ENCODE measurements at regions not wholly inside any gene's neighbourhood (a gene's known extent, or its start where the extent isn't known, plus 50 kb on each side); places are given as distances from the start of the nearest gene placed in this dataset.
"Not testable (repeated sequence)": the region's sequence is repeated elsewhere in the genome, so short reads cannot be mapped to it uniquely, and the experiment has no call there.

DNA sequence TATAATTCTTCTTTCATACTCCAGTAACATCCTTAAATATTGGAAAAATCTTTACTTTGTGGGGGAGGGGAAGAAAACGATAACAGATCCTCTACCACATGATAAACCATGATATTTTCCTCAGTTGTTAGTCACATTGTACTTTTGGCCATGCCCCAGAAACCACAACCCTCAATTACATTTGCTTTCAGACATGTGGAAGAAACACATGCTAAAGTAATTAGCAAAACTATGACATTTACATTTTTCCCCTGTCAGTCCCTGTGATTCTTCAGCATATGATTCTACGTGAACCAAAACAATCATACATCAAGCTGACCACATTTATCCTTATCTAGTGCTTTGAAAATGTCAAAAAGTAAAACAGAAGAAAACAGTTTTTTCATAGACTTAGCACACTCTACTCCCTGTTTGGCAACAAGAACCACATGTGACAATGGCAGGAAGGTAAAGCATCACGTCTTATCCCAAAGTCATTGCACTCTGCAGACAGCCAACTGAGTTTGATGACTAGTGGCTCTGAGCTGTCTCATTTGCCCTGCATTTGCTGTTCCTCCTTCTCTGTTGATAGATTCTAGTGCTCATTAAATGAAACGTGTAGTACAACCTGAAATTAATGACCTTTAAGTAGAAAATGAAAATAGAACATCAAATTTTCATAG lies 505.8 kb upstream of the MARCKS start:
- no peak for DNase-seq (ENCODE audit: low spot score)

DNA sequence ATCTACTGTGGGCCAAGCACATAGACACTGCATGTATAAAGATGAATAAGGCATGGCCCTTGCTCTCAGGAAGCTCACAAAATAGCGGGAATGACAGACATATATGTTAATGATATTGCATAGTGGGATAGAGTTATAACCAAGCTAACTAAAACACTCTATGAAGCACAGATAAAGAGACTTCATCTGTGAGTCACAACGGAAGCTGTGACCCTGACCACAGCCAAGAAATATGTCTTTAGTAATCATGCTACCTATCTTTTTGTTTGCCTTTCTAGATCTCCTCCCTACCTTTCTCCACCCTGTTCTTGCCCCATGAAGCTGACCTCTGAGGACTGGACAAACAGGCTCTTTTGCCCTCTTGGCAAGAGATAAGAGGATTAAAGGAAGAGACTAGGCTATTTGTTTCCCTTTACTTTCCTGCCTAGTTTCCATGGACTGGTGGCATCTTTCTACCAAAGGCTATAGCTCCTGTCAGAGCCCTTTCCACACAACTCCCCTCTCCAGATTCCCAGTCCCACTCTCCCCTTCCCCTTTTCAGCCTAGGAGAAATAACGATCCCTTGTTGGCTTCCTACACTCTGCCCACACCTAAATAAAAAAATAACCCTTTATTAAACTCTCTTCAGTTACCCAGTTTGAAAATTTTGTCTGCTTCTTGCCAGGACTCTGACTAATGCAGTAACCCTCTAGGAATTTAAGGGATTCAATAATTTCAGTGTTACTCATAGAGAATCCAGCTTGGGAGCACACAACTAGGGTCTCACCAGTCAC lies 504.9 kb upstream of the MARCKS start:
- DNase-seq (ENCODE audit: low spot score), result no peak

GRCh38 chr6:113352831-113353230 lies 504.3 kb upstream of the MARCKS start:
- DNase-seq (ENCODE audit: low spot score), result no peak

- DNase-seq (ENCODE audit: low spot score), result no peak
Measured at GRCh38 chr6:113353392-113353791, 503.8 kb upstream of the MARCKS start.

GRCh38 chr6:113354204-113354895 lies 502.8 kb upstream of the MARCKS start:
- no peak for DNase-seq (ENCODE audit: low spot score)

DNA sequence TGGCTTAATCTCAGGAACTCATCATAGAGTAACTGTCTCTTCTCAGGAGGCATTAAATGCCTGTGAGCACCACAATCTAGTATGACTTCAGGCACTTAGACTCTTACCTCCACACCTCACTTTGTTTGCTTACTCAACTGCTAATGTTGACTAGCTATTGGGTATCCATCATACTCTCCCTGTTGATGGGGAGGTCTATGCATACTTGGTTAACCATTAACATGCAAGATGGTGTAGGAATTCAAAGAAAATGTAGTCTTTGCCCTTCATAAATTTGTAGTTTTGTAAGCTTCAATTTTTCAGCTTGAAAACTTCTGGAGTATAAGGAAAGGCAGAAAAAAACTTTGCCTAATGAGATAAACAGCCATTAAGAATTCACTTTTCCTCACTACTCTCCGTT lies 501.0 kb upstream of the MARCKS start:
- DNase-seq (ENCODE audit: low spot score), result no peak

DNA sequence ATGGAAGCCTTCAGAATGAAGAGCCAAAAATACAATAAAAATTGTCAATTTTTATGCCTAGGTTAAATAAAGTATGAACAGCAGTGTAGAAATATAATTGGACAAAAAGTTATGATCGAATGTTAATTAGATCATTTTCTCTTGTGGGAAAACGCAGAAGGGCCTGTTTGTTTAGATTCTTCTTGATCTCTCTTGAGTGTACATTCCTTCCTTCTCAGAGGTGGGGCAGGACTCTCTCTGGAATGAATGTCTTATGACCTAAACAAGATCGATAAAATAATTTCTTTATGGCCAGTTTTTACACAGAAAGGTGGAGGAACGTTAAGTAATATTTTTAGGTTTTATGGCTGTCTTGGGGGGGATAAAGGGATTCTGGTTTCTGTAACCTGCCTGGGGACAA lies 500.1 kb upstream of the MARCKS start:
- no peak for DNase-seq (ENCODE audit: low spot score)

DNA sequence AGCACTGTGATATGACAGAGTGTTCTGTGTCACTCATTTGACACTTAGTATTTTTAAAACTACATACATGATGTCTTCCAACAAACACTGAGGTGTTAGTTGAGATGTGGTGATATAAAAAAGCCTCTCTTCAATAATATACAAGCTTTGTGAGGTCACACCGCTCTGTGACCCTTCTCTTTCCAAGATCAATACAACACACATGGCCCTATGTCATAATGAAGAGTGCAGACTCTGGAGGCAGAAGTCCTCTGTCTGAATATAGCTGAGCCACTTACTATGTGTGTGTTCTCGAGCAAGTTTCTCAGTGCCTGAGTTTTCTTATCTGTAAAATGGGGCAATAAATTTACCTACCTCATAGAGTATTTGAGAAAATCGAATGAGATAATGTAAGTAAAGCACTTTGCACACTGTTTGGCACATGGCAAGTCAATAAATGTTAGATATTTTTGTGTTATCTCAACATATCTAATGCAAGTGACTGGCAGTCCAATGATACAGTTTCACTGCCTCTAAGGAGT lies 499.0 kb upstream of the MARCKS start:
- DNase-seq (ENCODE audit: low spot score), result no peak

DNA sequence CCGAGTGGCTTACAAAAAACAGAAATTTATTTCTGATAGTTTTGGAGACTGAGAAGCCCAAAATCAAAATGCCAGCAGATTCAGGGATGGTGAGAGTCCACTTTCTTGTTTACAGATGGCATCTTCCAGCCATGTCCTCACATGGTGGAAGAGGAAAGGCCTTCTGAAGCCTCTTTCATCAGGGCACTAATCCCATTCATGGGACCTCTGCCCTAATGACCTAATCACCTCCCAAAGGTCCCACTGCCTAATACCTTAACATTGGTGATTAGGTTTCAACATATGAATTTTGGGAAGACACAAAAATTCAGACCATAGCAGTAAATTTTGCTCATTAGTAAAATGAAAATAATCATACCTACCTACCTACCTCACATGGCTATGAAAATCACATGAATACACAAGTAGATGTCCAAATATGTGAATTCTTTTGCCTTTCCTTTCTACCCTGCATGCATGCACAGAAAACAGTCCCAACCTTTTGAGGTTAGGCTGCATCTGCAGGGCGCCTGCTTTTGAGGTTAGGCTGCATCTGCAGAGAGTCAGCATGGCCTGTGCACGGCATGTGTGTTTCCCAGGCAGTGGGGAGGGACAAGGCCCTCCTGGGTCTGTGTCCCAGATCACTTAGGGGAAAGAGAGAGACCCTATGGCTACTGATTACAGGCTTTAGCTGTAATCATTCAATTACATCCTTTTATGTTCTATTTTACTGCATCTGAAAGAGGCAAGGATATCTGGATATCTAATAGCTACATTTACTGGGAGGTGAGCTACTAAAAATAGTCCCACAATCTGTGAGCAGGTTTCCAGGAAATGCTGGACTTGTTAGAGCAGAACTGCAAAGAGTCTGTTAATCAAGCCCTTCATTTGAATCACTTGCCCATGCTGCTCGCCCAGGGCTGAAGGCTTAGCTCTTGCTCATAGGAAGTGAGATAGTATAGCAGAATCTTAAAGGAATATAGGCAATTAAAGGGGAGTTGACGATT lies 497.7 kb upstream of the MARCKS start:
- DNase-seq (ENCODE audit: low spot score), result no peak

GRCh38 chr6:113361014-113361645 lies 496.0 kb upstream of the MARCKS start:
- DNase-seq (ENCODE audit: low spot score), result no peak

DNA sequence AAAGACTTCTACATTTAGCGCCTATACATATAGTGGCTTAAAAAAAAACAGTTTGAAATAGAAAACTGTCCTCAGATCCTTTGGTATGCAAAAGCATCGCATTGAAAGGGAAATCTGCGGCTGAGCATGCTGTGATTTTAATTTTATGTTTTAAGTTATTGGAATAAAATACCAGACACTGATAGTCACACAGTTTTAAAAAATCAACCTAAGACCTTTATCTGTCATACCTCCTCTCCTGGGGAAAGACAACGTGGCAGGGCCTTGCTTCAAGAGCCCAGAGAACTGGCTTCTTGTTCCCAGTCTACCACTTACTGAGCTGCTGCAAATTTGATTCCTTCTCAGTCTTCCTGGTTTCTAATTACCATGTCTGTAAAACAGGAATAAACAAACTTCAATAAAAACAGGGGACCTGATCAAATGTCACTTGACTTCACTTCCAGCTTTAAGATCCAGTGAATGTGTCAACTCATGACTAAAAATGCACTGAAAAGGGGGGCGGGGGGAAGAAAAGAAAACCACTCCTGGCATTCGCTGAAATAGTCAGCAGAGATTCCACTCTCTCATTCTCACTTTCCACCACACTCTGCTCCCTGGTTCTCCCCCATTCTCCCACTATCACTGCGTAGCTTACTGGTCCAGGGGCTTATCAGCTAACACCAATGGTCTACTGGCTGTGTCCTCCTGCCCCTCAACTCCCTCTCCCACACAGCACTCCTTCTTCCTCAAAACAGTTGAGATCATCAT lies 494.7 kb upstream of the MARCKS start:
- no peak for DNase-seq (ENCODE audit: low spot score)

DNA sequence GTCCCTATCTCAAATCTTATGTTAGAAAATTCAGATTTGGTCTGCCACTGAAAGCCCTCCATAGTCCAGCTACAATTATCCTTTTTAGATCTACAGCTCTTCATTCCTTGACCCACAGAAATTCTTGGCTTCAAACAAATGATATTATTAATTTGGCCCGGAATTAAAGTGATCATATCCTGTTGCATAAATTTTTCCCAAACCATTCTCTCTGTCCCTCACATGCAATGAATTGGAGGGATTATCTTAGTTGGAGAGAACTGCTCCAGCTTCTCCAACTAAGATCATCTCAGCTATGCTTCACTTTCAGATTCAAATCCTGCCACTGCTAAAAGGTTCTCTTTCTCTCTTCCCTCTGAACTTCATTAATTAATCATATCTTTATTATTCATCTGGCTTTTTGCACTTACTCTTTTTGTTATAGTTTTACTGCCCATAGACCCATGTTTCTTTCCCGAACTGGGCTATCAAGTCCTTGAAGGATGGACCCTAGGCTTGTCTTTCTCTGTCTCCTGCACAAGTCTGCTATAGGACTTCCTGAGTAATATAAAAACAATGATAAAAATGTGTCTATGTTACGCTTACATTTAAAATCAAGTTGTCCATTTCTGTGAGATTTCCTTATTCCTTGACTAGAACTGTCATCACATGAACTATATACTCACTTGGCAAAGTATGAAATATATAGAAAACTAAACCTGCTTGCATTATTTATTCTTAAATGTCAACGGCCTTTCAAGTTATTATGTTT lies 493.9 kb upstream of the MARCKS start:
- no peak for DNase-seq (ENCODE audit: low spot score)

GRCh38 chr6:113363866-113364265 lies 493.3 kb upstream of the MARCKS start:
- no peak for DNase-seq (ENCODE audit: low spot score)

- DNase-seq (ENCODE audit: low spot score), result no peak
Measured at GRCh38 chr6:113364766-113365165, 492.4 kb upstream of the MARCKS start.

DNA sequence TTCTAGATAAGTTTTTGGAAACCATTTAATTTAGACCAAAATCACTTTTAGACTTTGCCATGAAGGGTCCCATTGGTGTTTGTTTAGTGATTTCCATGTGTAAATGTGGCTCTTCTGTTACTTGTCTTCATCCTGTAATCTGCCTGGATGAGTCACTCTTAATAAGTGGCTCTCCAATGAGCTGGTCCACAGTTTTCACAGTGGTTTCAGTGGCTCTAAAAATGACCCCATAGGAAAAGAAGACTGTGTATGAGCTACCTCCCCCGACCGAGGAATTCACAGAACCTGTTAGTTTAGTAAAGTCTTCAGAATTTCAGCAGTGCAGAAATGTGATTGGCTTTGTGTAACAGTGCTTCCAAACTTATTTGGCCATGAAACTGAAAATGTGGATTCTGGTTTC lies 492.0 kb upstream of the MARCKS start:
- no peak for DNase-seq (ENCODE audit: low spot score)

- no peak for DNase-seq (ENCODE audit: low spot score)
Measured at GRCh38 chr6:113366505-113366904, 490.6 kb upstream of the MARCKS start.

- no peak for DNase-seq (ENCODE audit: low spot score)
Measured at GRCh38 chr6:113370508-113371502, 486.3 kb upstream of the MARCKS start.

DNA sequence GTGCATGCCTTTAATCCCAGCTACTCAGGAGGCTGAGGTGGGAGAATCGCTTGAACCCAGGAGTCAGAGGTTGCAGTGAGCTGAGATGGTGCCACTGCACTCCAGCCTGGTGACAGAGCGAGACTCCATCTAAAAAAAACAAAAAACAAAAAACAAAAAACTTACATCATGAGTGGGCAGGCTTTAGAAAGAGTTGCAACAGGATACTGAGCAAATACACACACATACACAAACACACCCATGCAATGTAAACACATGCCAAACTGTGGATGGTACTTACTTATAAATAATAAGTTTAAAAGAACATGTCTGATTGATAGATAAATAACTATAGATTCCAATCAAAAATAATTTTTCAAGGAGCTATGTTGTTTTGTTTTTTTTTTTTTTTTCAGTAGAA lies 481.7 kb upstream of the MARCKS start:
- DNase-seq (ENCODE audit: low spot score), result not testable (repeated sequence)
